T-helper 1 cell (primary cell): ENCODE measurements at regions not wholly inside any gene's neighbourhood (a gene's known extent, or its start where the extent isn't known, plus 50 kb on each side); places are given as distances from the start of the nearest gene placed in this dataset.
"Not testable (repeated sequence)": the region's sequence is repeated elsewhere in the genome, so short reads cannot be mapped to it uniquely, and the experiment has no call there.

ENCODE experiments used
- DNase-seq, 5 donors: peaks; one replicate each; pipeline ENCODE4 v3.0.0-alpha.2; 2012 to 2020

DNA sequence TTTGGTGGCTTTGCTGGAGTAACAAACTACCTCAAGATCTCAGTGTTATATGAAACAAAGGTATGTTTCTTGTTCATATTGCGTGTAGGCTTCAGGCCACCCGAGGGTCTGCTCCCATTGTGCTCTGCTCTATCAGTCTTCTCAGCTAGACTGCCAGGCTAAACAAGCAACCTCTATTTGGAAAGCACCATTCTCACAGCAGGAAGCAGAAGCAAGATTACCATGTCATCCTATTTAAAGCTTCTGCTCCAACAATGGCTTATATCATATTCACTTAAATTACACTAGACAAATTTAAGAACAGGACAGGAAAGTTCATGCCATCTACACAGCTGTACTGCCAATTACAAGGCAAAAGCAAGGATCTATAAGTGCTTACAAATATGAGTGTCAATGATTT, 385.8 kb downstream of the PPARGC1A start:
- no peak for DNase-seq

DNA sequence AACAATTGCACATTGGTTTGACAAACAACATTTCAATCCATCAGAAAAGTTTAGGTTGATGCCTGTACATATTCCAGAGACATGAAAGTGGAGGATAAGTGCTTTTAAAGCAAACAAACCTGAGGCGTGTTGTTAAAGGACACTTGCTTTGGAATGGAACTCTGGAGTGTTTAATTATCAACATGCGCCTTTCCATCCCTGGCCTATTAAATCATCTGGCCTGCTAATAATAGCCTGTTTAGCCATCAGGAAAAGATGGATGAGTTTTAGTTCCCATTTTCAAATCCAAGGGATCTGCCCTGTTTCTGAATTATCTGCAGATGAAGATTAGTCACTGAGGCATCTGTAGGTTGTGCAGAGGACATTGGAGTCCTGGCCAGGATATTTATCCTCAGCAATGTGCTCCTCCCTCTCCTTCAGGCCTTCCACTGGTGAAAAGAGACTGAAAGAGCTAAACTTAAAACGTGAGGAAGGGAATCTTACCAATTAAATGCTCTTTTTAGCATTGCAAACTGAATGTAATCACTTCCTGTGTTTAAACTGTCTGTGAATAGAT, 388.9 kb downstream of the PPARGC1A start:
- no peak for DNase-seq

DNA sequence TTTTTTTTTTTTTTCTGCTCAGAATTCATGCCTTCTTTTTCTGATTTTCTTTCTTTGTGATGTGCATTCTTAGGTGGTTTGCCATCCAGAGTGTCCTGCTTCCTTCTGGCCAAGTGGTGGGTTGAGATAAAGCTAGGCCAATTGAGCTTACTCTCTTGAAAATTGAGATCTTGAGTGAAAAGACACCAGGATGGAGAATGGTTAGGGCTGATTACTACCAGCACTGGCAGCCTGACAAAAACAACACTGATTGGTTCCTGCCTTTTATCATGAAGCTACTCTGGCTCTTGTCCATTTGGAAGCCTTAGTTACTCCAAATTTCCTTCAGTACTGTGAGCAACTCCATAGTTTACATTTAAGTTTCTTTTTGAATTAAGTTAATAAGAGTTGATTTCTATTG, 404.0 kb downstream of the PPARGC1A start:
- DNase-seq = no peak

DNA sequence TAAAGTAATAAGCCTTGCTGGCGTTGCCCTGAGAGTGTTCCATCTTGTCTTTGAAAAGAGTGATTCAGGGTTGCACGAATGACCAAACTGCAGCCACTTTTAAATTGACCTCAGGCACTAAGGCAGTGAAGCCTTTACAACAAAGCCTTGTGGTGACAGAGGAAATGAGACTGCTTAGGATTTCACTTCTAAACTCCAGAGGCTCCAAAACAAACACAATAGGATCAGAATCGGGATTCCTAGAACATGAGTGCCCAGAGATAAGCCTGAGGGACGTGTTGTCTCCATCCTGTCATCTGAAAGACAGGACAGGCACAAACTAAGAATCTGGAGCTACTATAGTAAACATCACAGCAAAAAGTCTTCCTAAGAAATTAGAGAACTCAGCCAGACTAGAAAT, 405.2 kb downstream of the PPARGC1A start:
- no peak for DNase-seq

DNA sequence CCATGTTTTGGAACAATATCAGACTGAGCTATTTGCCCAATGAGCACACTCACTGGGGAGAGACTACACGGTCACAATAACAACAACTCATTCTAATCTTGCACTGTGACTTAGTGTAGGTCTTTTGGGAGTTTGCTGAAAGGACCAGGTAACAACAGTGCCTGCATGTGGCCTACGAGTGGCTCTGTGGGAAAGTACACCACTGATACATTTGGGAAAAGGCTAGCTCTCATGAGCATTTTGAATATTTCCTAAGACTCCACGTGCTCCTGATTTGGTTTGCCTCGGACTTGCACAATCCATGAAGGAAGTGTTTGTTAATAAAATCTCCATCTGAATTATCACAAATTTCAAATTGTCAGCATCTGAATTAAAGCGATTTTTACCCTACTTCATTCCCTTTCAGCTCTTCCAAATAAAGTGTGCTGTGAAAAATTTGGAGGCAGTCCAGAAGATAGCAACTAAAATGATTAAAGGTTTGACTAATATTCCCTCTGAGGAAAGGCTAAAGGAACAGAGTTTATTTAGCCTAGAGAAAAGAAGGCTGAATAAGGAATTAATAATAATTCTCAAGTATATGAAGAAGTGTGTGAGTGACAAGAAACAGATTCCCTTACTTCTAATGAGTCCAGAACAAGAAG, 406.4 kb downstream of the PPARGC1A start:
- no peak for DNase-seq

DNA sequence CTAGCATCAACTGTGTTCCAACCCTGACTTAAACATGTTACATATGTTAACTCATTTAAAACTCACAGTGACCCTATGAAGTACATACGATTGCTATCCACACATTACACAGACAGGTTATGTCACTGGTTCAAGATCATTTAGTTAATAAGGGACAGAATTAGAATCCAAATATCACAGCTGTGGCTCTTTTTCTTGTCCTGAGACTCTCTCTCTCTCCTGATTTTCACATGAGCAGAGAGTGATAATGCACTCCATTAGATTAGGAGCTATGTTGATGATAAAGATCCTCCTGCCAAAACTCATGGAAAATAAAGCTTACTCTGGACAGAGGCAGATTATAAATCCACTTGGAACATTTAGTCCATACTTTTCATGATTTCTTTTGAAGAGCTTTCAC, 408.3 kb downstream of the PPARGC1A start:
- DNase-seq = no peak

DNA sequence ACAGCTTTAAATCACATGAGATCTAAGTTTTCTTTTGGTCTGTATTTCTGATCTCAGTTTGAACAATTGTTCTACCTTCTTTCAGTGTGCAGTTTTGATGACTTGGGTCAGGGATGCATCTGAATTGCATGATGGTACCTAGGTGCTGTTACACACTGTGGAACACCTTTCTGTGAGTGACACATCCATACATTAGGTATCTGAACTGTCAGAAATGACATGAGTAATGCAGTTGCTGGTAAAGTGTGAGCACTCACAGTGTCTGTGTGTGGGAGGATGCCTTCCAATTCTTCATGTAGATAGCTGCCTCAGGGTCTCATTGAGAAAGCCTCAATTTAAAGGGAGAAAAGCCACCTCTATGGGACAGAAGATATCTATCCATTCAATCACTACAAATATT, 411.9 kb downstream of the PPARGC1A start:
- no peak for DNase-seq

DNA sequence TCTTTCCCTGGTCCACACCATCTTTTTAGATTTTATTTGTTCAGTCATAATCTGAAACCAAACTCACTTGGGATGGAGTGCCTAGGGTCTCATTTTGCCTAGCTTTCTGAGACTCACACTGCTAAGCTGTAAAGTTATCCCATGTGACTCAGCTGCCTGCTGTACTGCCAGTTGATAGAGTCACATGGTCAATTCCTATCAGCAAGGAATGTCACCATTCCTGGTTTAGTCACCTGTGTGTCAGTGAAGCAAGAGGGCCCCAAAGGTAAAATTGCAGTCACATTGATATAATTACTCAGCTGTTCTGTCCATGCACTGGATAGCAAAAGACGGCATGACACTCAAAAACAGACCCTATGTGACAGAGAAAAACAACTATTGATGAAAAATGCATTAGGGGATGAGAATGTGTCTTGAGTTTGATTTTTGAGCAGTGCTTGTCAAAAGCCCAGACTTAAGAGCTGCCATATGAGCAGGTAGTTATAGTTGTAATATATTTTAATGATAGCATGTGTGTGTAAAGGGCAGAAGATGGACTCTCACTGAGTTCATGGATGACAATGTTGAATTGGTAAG, 413.2 kb downstream of the PPARGC1A start:
- no peak for DNase-seq

DNA sequence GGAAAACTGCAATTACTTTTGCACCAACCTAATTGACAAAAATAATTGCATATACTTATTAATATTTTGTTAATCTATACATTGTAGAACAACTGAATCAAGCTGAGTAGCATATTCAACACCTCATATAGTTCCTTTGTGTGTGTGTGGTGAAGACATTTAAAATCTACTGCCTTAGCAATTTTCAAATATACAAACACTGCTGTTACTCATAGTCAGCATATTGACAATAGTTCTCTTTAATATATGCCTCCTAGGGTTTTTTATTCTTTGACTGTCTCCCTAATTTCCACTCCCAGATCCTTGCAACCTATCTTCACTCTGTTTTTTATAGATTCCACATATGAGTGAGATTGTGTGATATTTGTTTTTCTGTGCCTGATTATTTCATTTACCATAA, 426.8 kb downstream of the PPARGC1A start:
- no peak for DNase-seq

DNA sequence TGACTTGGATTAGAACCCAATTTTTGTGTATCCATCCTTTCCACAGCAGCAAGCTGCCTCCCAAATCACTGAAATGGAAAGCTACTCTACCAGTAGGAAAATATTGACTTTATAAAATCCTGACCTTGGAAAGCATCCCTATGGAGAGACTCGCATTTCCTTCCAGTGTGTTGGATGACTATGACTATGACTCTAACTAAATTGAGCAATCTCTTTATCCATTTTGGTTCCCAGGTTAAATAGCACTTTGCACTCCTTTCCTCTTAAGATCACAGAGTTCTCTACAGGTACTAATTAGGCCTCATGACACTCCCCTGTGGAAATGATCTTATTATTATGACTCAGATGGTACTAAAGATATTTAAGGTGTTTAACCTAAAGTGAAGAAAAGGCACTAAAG, 431.8 kb downstream of the PPARGC1A start:
- DNase-seq = no peak

DNA sequence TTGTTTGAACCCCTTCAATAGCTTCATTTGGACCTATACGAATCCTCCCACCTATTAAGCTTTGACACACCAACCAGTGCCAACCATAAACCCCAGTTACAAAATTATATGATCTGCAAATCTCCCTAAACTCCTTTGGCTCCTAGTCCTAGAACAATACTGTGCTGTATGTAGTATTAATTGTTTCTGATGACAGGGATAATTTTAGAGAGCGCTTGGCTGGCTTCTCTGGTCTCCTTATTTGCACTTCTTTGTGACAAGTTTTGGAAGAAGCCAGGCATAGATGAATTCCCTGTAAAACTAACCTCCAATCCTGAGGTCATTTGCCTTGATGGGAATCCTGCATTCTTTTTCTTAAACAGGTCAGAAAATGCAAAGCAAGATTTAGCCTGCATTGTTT, 433.0 kb downstream of the PPARGC1A start:
- DNase-seq = no peak

DNA sequence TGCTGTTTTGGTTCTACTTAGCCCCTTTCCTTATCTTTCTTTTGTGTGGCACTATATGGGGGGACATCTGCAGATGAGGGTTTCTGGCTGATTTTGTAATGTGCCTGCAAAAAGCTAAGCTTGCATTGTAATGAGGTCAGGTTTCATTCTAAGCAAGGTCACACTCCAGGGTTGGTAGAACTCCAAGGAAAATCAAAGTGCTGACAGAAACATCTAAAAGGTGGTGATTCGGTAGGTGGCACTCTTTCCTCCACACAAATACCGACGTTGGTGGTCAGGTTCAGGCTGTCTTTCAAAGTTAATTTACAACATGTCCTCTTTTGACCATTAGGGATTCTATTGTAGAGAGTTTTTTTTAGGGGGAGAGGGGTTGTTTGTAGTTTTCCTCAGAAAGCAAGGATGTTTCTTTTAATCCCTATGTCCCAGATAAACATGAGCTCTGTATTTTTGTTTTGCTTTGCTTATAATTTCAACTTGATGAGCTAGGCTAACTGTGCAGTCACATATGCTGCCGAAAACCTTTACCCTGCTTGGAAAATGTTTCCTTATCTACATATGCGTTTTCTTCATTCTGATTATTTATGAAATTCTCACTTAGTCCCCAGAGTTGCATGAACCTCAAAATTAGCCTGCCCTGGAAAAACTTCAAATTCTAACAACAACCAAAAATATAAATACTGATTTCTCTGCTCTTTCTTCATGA, 434.2 kb downstream of the PPARGC1A start:
- DNase-seq = no peak

DNA sequence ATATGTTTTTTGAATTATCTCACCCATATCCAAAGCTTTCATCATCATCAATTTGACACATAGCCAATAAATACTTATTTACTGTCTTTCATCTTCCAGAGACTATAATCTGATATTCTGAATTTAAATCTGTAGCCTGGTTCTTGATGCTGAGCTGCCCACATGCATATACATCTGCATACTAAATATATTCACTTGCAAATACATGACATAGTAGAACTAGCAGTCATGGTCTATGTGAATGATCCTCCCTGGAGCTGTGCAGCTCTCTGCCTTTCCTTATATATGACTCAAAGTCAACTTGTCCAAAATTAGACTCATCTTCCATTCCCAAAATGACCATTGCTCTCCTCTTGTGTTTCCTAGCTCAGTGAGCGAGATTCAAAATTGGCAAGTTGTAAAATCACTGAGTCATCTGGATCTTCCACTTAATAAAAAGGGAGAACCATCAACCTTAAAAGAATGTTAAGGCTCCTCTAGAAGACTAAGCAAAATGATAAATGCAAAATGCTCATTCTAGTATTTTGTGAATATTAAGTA, 448.2 kb downstream of the PPARGC1A start:
- DNase-seq = no peak

DNA sequence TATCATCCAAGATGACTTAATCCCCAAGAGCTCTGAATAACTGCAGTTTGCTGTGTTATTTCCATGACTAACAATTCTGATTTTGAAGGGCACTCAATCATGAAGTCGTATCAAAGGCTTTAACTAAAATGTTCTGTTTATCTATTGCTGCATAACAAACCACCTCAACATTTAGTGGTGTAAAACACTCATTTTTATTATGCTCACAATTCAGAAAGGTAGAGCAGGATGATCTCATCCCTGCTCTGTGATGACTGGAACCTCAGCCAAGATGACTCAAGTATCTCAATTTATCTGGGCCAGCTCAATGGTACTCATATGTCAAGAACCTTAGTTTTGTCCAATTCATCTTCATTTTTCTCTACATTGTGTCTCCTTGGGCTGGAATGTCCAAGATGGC, 451.1 kb downstream of the PPARGC1A start:
- no peak for DNase-seq

DNA sequence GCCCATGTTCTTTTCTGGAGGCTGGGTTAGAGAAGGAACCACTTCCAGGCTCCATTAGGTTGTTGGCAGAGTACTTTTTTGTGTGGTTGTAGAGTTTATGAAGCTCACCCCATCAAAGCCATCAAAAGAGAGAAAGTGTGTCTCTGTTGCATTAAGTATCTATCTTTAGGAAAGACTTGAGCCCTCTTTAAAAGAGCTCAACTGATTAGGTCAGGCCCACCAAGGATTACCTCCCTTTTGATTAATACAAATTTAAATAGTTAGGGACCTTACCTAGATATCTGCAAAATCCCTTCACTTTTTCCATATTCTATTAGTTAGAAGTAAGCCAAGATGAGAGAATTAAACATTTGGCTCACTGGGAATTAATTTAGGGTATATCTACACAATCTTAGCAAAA, 460.4 kb downstream of the PPARGC1A start:
- DNase-seq = no peak

DNA sequence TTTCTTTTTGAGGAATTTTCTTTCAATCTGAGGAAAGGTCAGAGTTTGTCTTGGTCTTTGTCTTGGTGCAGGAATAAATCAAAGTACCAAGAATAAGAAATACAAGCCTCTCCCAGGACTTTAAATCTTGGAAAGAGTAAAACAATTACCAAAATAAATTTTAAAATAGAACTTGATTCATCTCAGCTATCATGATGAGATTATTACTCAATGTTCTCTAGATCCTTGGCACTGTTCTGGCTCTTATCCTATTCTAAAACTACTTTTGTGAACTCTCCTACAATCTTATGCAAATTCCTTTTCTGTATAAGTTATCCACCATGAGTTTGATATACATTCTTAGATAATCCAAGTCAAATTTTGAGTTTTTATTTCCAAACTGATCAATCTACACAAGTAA, 464.3 kb downstream of the PPARGC1A start:
- DNase-seq = no peak

DNA sequence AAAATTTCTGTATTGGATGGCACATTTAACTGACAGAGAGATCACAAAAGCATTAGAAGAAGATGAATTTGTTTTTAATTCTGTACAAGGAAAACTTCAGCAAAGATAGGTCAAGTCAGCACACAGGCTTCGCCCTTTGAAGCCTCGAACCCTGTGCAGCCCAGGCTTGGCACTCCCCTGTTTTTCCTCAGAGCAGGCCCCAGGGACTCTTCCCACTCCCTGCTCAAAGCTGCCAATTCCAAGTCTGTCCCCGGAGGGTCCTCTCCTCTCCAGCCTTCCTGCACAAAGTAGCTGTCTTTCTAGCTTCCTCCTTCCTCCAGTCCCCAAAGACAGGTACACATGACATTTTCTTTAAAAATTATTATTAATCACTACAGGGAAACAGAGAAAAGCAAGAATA, 466.3 kb downstream of the PPARGC1A start:
- DNase-seq = no peak

DNA sequence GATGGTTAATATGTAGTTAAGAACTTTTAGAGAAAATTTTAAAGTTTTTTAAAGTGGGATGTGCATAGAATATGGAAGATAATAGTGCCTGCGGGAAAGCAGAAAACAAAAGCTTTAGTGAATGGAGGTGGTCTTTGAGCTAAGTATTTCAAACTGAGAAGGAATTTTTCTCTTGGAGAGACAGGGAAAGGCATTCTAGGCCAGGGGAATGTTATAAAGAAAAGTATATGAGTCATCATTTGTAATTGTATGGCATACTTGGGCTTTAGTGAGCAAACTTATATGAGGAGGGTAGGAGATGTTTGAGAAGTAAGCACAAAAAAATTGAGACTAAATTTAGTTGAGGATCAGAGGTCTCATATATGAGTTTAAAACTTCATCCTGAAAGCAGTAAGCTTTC, 467.0 kb downstream of the PPARGC1A start:
- no peak for DNase-seq

DNA sequence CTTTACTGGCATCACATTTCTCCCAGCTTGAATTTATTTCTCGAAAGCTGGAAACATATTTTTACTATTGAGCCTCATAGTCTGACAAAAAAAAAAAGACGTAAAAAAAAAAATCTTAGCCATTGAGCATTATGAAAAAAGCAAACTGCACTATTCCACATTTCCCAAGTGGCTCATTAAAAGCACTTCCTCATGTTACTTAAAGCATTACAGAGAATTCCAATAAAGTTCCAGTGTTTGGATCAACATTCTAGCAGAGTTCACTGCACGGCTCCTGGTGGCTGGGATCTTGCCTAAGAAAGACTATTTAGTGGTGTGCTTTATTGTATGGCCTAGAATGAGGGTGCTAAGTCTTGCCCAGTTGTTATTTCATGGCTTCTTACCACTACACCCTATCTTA, 476.2 kb downstream of the PPARGC1A start:
- DNase-seq = no peak

DNA sequence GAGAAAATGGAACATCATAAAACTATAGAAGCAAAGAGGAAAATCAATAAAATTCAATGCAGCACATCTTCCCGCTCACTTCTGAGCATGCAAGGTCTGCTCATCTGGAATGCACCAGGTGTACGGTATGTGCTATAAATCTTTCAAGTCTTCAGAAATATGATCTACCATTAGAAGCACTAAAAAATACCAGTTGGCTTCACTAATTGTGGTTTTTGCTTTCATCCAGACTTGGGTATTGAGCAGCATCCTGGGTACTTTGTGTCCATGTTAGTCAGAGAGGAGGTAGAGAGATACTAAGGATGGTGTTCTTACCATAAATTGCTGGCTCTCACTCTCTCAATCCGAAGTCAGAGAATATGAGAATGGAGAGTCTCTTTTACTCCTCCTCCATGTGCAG, 477.1 kb downstream of the PPARGC1A start:
- DNase-seq = no peak

DNA sequence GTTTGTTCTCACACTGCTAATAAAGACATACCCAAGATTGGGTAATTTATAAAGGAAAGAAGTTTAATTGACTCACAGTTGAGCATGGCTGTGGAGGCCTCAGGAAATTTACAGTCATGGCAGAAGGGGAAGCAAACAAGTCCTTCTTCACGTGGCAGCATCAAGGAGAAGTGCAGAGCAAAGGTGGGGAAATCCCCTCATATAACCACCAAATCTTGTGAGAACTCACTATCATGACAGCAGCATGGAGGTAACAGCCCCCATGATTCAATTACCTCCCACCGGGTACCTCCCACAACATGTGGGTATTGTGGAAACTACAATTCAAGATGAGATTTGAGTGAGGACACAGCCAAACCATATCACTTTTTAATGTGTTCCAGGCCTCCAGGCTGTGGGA, 480.9 kb downstream of the PPARGC1A start:
- not testable (repeated sequence) for DNase-seq

DNA sequence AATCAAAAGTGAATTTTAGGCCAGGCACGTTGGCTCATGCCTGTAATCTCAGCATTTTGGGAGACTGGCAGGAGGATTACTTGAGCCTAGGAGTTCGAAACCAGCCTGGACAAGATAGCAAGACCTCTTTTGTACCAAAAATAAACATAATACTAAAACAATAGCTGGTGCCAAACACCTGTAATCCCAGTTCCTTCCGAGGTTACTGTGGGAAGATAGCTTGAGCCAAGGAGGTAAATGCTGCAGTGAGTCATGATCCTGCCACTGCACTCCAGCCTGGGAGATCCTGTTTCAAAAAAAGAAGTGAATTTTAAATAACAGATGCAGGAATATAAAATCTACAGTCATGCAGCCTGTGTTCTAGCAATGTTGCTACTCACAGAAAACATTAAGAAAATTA, 488.3 kb downstream of the PPARGC1A start:
- DNase-seq = no peak

DNA sequence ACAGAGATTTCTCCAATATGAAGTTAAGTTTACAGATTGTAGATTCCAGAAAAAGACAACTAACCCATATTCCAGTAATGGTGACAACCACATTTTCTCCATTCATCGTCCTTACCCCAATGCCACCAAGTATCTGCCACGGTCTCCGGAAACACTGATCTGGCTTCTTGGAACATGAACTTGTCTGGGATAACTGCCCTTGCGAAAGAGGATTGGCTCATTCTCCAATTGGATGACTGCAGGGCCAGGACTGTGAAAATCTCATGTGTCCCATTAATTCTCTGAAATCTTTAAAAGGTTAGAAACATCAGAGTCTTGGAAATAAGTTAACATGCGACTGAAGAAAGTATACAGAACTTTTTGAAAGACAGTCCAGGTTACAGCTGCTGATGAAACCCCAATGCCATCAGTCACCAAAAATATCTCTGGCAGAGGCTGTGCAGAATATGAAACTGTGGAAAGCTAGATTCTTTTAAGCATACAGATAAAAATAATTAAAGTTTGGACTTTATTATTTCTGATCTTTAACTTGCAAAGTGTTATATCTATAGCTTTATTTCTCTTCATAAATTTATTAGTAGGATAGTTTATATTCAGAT, 496.9 kb downstream of the PPARGC1A start:
- DNase-seq = no peak

DNA sequence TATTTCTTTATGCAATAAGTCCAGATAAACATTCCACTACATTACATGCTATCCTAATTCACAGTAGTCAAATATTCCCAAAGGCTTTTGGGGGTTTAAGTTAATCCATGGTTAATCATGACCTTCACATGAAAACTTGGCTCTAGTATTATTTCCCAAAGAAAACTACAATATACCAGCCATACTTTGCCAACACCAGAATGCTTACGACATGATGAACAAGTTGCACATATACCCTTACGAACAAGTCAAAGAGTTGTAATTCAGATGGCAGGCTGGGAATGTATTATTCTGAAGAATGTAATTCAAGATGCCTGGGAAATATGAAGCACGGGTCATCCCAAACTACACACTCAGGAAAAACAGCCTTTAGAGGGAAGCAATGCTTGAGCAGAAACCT, 499.6 kb downstream of the PPARGC1A start:
- DNase-seq = no peak
